ENCODE measurements at regions not wholly inside any gene's neighbourhood (a gene's known extent, or its start where the extent isn't known, plus 50 kb on each side); places are given as distances from the start of the nearest gene placed in this dataset.

GRCh38 chr5:112012104-112012503, 255.1 kb upstream of the NREP start:
- TF ChIP-seq EZH2 (IDR thresholded peaks at IDR 0.05; ENCODE audit: borderline replicate concordance, low read depth, low read length, poor library complexity, severe bottlenecking) (no peak), CTCF (conservative IDR thresholded peaks at IDR 0.05; ENCODE audit: low read depth, low read length) (no peak)
- no TSS peak for BruUV-seq (replicated peaks)
- intact Hi-C loops (cut with micrococcal nuclease; ENCODE audit: unreplicated experiment) = no loop called here
- H3K9me3 ChIP-seq (ENCODE audit: low read depth, low read length, poor library complexity, severe bottlenecking) = no peaks in the 10 kb centered on the region
- POLR2A ChIA-PET (ENCODE audit: low non-redundant PET) = no interaction called here
- DNase-seq (ENCODE audit: low spot score) = no peak
- CTCF ChIA-PET = no interaction called here
- no peak overlapping the region for H3K27ac ChIP-seq (ENCODE audit: low read depth, low read length, poor library complexity, severe bottlenecking)
- no peaks in the 10 kb centered on the region for H3K4me1 ChIP-seq (ENCODE audit: insufficient read depth, low read length, poor library complexity, severe bottlenecking)
- no peaks in the 10 kb centered on the region for H3K36me3 ChIP-seq (ENCODE audit: insufficient read depth, low read length, poor library complexity, severe bottlenecking)
- no peaks in the 10 kb centered on the region for H3K27me3 ChIP-seq (replicated peaks; ENCODE audit: insufficient read depth, low read depth, low read length, poor library complexity)
- no peak overlapping the region for H3K4me3 ChIP-seq (ENCODE audit: low read depth, low read length, poor library complexity, severe bottlenecking)

- no peaks in the 10 kb centered on the region for H3K4me1 ChIP-seq (ENCODE audit: insufficient read depth, low read length, poor library complexity, severe bottlenecking)
- DNase-seq (ENCODE audit: low spot score) = no peak
- intact Hi-C loops (cut with micrococcal nuclease; ENCODE audit: unreplicated experiment) = no loop called here
- ChIA-PET CTCF (no interaction called here), POLR2A (ENCODE audit: low non-redundant PET) (no interaction called here)
- no TSS peak for BruUV-seq (replicated peaks)
- H3K4me3 ChIP-seq (ENCODE audit: low read depth, low read length, poor library complexity, severe bottlenecking) = no peak overlapping the region
- TF ChIP-seq CTCF (conservative IDR thresholded peaks at IDR 0.05; ENCODE audit: low read depth, low read length) (no peak), EZH2 (IDR thresholded peaks at IDR 0.05; ENCODE audit: borderline replicate concordance, low read depth, low read length, poor library complexity, severe bottlenecking) (no peak)
- H3K36me3 ChIP-seq (ENCODE audit: insufficient read depth, low read length, poor library complexity, severe bottlenecking) = no peaks in the 10 kb centered on the region
- no peaks in the 10 kb centered on the region for H3K9me3 ChIP-seq (ENCODE audit: low read depth, low read length, poor library complexity, severe bottlenecking)
- H3K27me3 ChIP-seq (replicated peaks; ENCODE audit: insufficient read depth, low read depth, low read length, poor library complexity) = no peaks in the 10 kb centered on the region
- H3K27ac ChIP-seq (ENCODE audit: low read depth, low read length, poor library complexity, severe bottlenecking) = no peak overlapping the region
Measured at GRCh38 chr5:112010475-112010874, 253.5 kb upstream of the NREP start.

- no TSS peak for BruUV-seq (replicated peaks)
- DNase-seq (ENCODE audit: low spot score) = peak; percentile 8
Measured at GRCh38 chr5:112006721-112007120, 249.7 kb upstream of the NREP start.

More at GRCh38 chr5:112006721-112007120, 249.7 kb upstream of the NREP start:
- H3K27me3 ChIP-seq (replicated peaks; ENCODE audit: insufficient read depth, low read depth, low read length, poor library complexity) = no peaks in the 10 kb centered on the region
- H3K4me3 ChIP-seq (ENCODE audit: low read depth, low read length, poor library complexity, severe bottlenecking) = no peak overlapping the region
- ChIA-PET CTCF (no interaction called here), POLR2A (ENCODE audit: low non-redundant PET) (no interaction called here)
- no peaks in the 10 kb centered on the region for H3K9me3 ChIP-seq (ENCODE audit: low read depth, low read length, poor library complexity, severe bottlenecking)
- no peaks in the 10 kb centered on the region for H3K4me1 ChIP-seq (ENCODE audit: insufficient read depth, low read length, poor library complexity, severe bottlenecking)
- no peaks in the 10 kb centered on the region for H3K36me3 ChIP-seq (ENCODE audit: insufficient read depth, low read length, poor library complexity, severe bottlenecking)
- H3K27ac ChIP-seq (ENCODE audit: low read depth, low read length, poor library complexity, severe bottlenecking) = no peak overlapping the region
- intact Hi-C loops (cut with micrococcal nuclease; ENCODE audit: unreplicated experiment) = no loop called here
- no peak for TF ChIP-seq CTCF (conservative IDR thresholded peaks at IDR 0.05; ENCODE audit: low read depth, low read length)
- TF ChIP-seq EZH2 (IDR thresholded peaks at IDR 0.05; ENCODE audit: borderline replicate concordance, low read depth, low read length, poor library complexity, severe bottlenecking) = no peak

Data from A673 (cell line).